Esophagus squamous epithelium (tissue), 5 donors: ENCODE measurements at regions not wholly inside any gene's neighbourhood (a gene's known extent, or its start where the extent isn't known, plus 50 kb on each side); places are given as distances from the start of the nearest gene placed in this dataset.
"Not testable (repeated sequence)": the region's sequence is repeated elsewhere in the genome, so short reads cannot be mapped to it uniquely, and the experiment has no call there.

Experiments
- DNase-seq: peaks from one replicate; lab custom pipeline; 2025; lab: John Stamatoyannopoulos, UW
- H3K27ac ChIP-seq, 4 donors: fragments of 200-600 bp; sonication (generic); one replicate each; pipeline ENCODE4 v1.5.1; 2016 to 2019; ENCODE audit warnings: mild to moderate bottlenecking in 1 of 4
- H3K27me3 ChIP-seq, 4 donors: fragments of 200-600 bp; sonication (generic); 1 replicate in 3 of 4; 2 replicates in 1 of 4; pipeline versions ENCODE4 v1.5.1 to v1.6.0; 2017 to 2021; ENCODE audit warnings: antibody characterized with exemption in 1 of 4
- H3K36me3 ChIP-seq, 3 donors: fragments of 200-600 bp; sonication (generic); one replicate each; pipeline ENCODE4 v1.5.1; 2016 to 2019
- H3K4me1 ChIP-seq, 3 donors: fragments of 200-600 bp; sonication (generic); one replicate each; pipeline ENCODE4 v1.5.1; 2017 to 2019
- H3K4me3 ChIP-seq, 4 donors: fragments of 200-600 bp; sonication (generic); 1 replicate in 3 of 4; 2 replicates in 1 of 4; pipeline ENCODE4 v1.5.1; 2016 to 2019; ENCODE audit warnings: mild to moderate bottlenecking in 2 of 4, moderate library complexity in 1 of 4
- H3K9me3 ChIP-seq, 3 donors: fragments of 200-600 bp; sonication (generic); one replicate each; pipeline ENCODE4 v1.5.1; 2016 to 2019
- POLR2A ChIP-seq, 4 donors: fragments of 450-650 bp; IDR thresholded peaks; one replicate each; pipeline ENCODE4 v1.6.1; 2017; ENCODE audit warnings: antibody characterized with exemption in 4 of 4, mild to moderate bottlenecking in 4 of 4, moderate library complexity in 3 of 4
- WGBS, 2 donors: methylation state at CpG; one replicate each; pipeline ENCODE4 v1.1.5; 2018; 5-methylcytosine and 5-hydroxymethylcytosine counted together
- intact Hi-C: fragments of 100-400 bp; cut with DNase I; formaldehyde crosslinking; loops from one replicate; pipeline ENCODE4 v1.15.0; 2022
- TF ChIP-seq, protein P1 (sequence below), 6 experiments: fragments of 450-650 bp in 4 of 6; fragments of 200-600 bp in 2 of 6; sonication (generic) in 2 of 6; IDR thresholded peaks; one replicate each; pipeline ENCODE4 v1.5.1; 2016 to 2019; ENCODE audit warnings: antibody characterized with exemption in 6 of 6, mild to moderate bottlenecking in 4 of 6, moderate library complexity in 4 of 6
- donor health status: DM: yes; HTN: yes; CAD: no.

DNA sequence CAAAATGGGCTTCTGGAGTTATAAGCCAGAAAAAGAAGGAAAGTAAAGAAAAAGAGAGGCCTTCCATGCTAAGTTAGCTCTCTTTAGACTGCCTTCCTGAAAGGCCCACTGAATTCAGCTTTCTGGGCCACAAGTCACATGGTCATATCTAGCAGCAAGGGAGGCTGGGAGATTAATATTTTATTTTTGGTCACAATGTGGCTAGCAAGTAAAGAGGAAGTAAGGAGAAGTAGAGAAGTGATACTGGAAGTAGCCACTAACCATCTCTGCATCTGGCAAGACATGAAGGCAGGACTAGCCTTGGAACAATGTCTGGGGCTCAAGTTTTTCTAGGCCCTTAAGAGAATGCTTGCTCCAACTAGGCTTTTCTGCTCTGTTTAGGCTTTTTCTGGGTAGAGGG, 81.8 kb upstream of the UBE2E1 start:
- Histone ChIP-seq H3K4me1 (peaks cover 0 to 45% (median 19%) of the 10 kb centered on the region in 3 donors), H3K27ac (no peak overlapping the region), H3K4me3 (no peak overlapping the region), H3K27me3 (no peaks in the 10 kb centered on the region), H3K36me3 (no peaks in the 10 kb centered on the region), H3K9me3 (no peaks in the 10 kb centered on the region)
- no peak for TF ChIP-seq POLR2A (IDR thresholded peaks at IDR 0.05)
- TF ChIP-seq, protein P1, sequence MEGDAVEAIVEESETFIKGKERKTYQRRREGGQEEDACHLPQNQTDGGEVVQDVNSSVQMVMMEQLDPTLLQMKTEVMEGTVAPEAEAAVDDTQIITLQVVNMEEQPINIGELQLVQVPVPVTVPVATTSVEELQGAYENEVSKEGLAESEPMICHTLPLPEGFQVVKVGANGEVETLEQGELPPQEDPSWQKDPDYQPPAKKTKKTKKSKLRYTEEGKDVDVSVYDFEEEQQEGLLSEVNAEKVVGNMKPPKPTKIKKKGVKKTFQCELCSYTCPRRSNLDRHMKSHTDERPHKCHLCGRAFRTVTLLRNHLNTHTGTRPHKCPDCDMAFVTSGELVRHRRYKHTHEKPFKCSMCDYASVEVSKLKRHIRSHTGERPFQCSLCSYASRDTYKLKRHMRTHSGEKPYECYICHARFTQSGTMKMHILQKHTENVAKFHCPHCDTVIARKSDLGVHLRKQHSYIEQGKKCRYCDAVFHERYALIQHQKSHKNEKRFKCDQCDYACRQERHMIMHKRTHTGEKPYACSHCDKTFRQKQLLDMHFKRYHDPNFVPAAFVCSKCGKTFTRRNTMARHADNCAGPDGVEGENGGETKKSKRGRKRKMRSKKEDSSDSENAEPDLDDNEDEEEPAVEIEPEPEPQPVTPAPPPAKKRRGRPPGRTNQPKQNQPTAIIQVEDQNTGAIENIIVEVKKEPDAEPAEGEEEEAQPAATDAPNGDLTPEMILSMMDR (IDR thresholded peaks at IDR 0.05): no peak
- intact Hi-C loops: no loop called here
- no peak for DNase-seq

DNA sequence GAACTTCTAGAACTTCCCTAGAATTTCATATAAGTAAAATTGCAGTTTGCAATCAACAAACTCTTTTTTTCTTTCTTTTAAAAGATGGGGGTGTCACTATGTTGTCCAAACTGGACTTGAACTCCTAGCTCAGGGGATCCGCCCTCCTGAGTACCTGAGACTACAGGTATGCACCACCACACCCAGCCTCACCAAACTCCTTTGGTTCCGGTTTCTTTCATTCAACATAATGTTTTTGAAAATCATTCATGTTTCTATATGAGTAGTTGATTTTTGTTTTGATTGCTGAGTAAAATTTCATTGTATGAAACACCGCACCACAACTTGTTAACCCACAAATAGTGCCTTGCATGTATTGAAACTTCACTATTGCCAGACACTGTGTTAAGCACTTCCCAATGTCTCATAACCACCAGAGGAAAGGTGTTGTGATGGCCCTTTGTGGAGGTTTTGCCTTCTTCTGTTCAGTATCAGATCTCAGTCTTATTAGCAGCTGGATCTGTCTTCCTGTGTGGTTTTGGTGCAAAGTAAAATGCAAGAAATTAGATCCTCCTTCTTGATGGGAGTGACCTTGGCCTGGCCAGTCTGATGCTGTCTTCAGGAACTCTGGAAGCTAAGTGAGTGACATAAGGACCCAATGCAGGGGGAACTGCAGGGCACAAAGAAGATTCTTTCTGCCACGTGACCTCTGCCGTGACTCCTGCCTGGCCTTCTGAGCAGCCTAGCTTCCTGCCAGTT, 78.8 kb upstream of the UBE2E1 start:
- Histone ChIP-seq H3K36me3 (no peaks in the 10 kb centered on the region), H3K9me3 (no peaks in the 10 kb centered on the region), H3K4me1 (peaks cover 0 to 41% (median 14%) of the 10 kb centered on the region in 3 donors), H3K27ac (no peak overlapping the region), H3K4me3 (no peak overlapping the region), H3K27me3 (no peaks in the 10 kb centered on the region)
- intact Hi-C loops: no loop called here
- no peak for TF ChIP-seq POLR2A (IDR thresholded peaks at IDR 0.05)
- TF ChIP-seq, protein P1 (IDR thresholded peaks at IDR 0.05): no peak
- DNase-seq: no peak
- WGBS, 2 donors: 71 to 78% methylated on average over 5 of the region's 5 CpGs

DNA sequence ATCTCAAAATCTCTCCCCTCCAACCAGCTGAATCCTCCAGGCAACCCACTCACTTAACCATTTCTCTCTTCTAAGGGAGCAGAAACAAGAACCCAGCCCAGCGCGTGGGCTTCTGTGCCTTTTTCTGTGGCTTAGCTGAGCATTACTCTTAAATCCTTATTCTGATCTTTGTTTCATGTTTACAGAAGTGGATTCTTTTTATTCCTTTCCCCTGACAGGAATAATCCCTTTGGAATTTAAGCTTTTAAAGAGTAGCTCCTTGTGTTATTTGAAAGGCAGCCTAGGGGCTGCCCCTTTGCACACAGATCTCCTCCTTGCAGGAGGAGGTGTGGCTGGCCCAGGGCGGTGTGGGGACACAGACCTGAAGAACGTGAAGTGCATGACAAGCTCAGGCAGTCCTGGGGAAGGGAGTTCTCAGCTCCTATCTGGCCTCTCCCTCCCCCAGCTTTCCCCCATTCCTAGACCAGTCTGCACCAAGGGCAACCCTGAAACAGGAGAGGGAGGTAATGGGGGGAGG, 77.1 kb upstream of the UBE2E1 start:
- intact Hi-C loops: no loop called here
- DNase-seq: no peak
- TF ChIP-seq, protein P1 (IDR thresholded peaks at IDR 0.05): no peak
- no peak for TF ChIP-seq POLR2A (IDR thresholded peaks at IDR 0.05)
- H3K9me3 ChIP-seq: no peaks in the 10 kb centered on the region
- H3K4me3 ChIP-seq: no peak overlapping the region
- no peaks in the 10 kb centered on the region for H3K36me3 ChIP-seq
- H3K27ac ChIP-seq: peak overlapping the region in 1 of 4 donors; percentile 1
- no peaks in the 10 kb centered on the region for H3K27me3 ChIP-seq
- peaks cover 0 to 38% (median 14%) of the 10 kb centered on the region in 3 donors for H3K4me1 ChIP-seq
- 34 to 47% methylated on average over 2 to 3 of the region's 4 CpGs for WGBS, 2 donors

DNA sequence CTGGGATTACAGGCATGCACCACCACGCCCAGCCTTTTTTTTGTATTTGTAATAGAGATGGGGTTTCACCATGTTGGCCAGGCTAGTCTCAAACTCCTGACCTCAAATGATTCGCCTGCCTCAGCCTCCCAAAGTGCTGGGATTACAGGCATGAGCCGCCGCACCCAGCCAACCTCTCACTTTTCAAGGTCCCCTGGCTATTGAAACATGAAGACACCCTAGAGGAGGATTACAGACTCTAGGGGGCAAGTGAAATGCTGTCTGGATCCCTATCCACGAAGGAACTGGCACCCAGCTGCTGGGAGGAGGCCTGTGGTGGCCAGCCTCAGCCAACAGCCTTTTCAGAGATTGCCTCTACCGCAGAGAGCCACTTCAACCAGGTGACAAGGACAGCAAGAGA, 76.4 kb upstream of the UBE2E1 start:
- peaks cover 0 to 43% (median 14%) of the 10 kb centered on the region in 3 donors for H3K4me1 ChIP-seq
- H3K9me3 ChIP-seq, H3K27ac ChIP-seq, H3K27me3 ChIP-seq, H3K36me3 ChIP-seq, DNase-seq, H3K4me3 ChIP-seq, intact Hi-C loops: not testable (repeated sequence)
- 85% methylated on average over 3 of the region's 6 CpGs; no CpG with 5 or more reads in 1 of the 2 donors for WGBS, 2 donors

DNA sequence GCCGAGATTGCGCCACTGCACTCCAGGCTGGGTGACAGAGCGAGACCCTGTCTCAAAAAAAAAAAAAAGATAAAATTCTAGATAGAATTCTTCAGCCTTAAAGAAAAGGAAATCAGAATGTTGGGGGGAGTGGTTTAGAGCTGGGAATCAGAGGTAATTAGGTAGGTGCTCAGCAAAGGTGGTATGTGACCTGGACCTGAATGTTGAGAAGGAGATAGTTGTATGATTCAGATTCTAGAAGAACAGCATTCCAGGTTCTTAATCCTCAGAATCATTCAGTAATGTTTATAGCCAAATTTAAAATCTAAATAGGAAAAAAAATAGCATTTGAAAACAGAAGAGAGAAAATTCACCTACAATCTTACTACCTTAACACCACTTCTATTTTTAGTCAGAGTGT, 71.3 kb upstream of the UBE2E1 start:
- TF ChIP-seq POLR2A (IDR thresholded peaks at IDR 0.05): no peak
- TF ChIP-seq, protein P1 (IDR thresholded peaks at IDR 0.05): no peak
- H3K4me3 ChIP-seq: no peak overlapping the region
- intact Hi-C loops: no loop called here
- no peaks in the 10 kb centered on the region for H3K36me3 ChIP-seq
- no peak for DNase-seq
- H3K4me1 ChIP-seq: peaks cover 0 to 41% (median 4%) of the 10 kb centered on the region in 3 donors
- H3K27me3 ChIP-seq: no peaks in the 10 kb centered on the region
- H3K27ac ChIP-seq: peak overlapping the region in 1 of 4 donors; percentile 23
- no peaks in the 10 kb centered on the region for H3K9me3 ChIP-seq
- WGBS, 2 donors: 85 to 100% methylated on average over 3 of the region's 3 CpGs
